ENCODE measurements at regions not wholly inside any gene's neighbourhood (a gene's known extent, or its start where the extent isn't known, plus 50 kb on each side); places are given as distances from the start of the nearest gene placed in this dataset.

GRCh38 chr1:187817782-187818181 lies 989.0 kb downstream of the PLA2G4A start:
- TF ChIP-seq, protein P1, sequence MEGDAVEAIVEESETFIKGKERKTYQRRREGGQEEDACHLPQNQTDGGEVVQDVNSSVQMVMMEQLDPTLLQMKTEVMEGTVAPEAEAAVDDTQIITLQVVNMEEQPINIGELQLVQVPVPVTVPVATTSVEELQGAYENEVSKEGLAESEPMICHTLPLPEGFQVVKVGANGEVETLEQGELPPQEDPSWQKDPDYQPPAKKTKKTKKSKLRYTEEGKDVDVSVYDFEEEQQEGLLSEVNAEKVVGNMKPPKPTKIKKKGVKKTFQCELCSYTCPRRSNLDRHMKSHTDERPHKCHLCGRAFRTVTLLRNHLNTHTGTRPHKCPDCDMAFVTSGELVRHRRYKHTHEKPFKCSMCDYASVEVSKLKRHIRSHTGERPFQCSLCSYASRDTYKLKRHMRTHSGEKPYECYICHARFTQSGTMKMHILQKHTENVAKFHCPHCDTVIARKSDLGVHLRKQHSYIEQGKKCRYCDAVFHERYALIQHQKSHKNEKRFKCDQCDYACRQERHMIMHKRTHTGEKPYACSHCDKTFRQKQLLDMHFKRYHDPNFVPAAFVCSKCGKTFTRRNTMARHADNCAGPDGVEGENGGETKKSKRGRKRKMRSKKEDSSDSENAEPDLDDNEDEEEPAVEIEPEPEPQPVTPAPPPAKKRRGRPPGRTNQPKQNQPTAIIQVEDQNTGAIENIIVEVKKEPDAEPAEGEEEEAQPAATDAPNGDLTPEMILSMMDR (IDR thresholded peaks at IDR 0.05; ENCODE audit: low read length), result peak; percentile 12; the same call in 1 of the 2 replicates
- no peak for TF ChIP-seq EZH2 (optimal IDR thresholded peaks at IDR 0.05; ENCODE audit: low read depth, low read length)

Measured in MM.1S (cell line).